Astrocyte of the cerebellum (primary cell): ENCODE measurements at regions not wholly inside any gene's neighbourhood (a gene's known extent, or its start where the extent isn't known, plus 50 kb on each side); places are given as distances from the start of the nearest gene placed in this dataset.
"Not testable (repeated sequence)": the region's sequence is repeated elsewhere in the genome, so short reads cannot be mapped to it uniquely, and the experiment has no call there.

Source experiments
- DNase-seq: peaks from one replicate; pipeline ENCODE4 v3.0.0-alpha.2; 2011; ENCODE audit warnings: low read depth
- H3K4me3 ChIP-seq: 2 replicates; pipeline ENCODE4 v1.5.1; 2011; ENCODE audit warnings: mild to moderate bottlenecking, low read depth, low read length, moderate library complexity
- in situ Hi-C: cut with HindIII; loops from 2 replicates; pipeline ENCODE4 v1.10.0; 2017; ENCODE audit warnings: low sequenced_read_pairs
- TF ChIP-seq, protein P1 (sequence below): IDR thresholded peaks from 2 replicates; pipeline ENCODE4 v1.5.1; 2012; ENCODE audit warnings: low read length, low read depth, moderate library complexity, mild to moderate bottlenecking; ENCODE audit errors: missing control alignments

DNA sequence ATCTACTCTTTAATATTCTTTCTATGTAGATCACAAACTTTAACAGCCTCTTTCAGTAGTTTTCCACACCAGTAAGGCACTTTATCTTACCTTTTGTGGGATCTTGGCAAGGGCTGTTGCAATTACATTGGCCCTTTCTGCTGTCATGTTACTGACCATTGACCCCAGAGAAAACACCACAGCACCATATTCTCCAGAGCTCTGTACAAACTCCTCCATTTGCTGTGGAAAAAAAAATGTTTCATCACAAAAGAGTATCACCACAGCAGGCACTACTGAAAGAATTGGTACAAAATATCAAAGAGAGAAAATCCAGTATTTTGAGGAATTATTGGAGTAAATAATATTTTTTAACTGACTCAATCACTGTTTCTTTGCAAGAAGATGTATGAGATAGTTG is 62.3 kb upstream of the UGT2A3 start:
- in situ Hi-C loops, DNase-seq: not testable (repeated sequence)

DNA sequence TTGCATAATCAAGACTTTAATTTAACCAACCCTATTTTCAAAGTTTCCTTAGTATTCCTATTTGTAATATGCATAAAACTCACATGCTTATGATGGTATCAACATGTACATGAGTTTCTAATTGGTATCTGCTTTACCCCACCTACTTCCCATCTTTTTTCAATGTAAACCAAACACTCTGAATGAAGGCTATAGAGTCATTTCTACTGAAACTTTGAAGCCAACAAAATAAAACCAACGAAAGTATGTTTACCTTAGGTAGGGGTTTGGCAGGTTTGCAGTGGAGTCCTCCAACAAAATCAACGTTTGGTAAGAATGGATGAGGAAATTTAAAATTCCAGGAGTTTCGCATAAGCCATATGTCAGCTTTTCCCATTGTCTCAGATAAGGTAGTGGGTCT is 66.4 kb upstream of the UGT2A3 start:
- DNase-seq, in situ Hi-C loops, H3K4me3 ChIP-seq: not testable (repeated sequence)

More for the DNA sequence above, 62.3 kb upstream of the UGT2A3 start:
- not testable (repeated sequence) for H3K4me3 ChIP-seq

DNA sequence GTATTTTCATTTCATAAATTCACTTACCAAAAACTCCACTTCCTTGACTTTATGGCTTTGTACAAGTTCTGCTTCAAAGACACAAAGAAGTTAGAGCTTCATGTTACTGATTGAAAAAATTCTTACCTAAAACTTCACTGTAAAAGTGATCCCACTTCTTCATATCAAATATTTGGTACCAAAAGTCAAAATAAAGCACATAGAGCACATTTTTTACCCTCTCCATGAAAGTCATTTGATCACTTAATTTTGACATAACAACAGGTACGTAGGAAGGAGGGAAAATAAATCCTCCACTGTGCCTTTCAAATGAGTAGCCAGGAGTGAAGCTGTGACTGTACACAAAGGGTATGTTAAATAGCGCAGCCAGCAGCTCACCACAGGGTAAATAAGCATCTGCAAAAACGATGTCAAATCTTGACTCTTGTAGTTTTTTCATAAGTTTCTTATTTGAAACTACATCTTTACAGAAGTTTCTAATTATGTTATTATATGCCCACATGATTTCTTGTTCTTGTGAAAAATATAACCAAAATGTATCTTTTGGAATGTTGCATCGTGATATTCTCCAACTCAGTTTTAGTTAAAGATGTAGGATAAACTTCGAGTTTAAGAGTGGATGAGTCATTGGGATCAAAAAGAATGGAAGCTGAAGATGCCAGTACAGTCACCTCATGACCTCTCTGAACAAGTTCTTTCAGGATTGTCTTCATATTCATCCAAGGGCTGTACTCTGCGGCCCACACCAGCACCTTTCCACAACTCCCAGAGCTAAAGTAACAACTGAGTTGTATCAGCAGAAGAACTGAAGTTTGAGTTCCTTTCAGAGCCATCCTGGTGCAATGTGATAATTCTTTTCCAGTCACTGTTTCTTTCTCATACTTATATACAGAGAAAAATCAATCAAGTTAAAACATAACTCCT is 68.2 kb upstream of the UGT2A3 start:
- in situ Hi-C loops, DNase-seq, H3K4me3 ChIP-seq: not testable (repeated sequence)

DNA sequence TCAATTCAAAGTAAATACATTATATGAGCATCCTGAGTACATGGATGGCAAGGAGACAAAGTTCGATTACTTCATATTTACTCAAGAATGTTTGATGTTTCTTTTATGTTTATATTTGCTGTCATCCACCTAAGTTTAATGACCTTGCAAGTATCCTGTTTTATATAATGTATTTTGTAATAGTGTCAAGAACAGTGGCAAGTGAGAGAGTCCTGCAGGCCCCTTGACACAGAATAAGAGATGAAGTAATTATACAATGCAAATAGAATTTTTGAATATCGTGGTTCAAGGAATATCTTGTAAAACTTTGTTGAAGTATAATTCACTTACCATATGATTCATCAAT is 68.8 kb upstream of the UGT2A3 start:
- DNase-seq, H3K4me3 ChIP-seq, in situ Hi-C loops: not testable (repeated sequence)

DNA sequence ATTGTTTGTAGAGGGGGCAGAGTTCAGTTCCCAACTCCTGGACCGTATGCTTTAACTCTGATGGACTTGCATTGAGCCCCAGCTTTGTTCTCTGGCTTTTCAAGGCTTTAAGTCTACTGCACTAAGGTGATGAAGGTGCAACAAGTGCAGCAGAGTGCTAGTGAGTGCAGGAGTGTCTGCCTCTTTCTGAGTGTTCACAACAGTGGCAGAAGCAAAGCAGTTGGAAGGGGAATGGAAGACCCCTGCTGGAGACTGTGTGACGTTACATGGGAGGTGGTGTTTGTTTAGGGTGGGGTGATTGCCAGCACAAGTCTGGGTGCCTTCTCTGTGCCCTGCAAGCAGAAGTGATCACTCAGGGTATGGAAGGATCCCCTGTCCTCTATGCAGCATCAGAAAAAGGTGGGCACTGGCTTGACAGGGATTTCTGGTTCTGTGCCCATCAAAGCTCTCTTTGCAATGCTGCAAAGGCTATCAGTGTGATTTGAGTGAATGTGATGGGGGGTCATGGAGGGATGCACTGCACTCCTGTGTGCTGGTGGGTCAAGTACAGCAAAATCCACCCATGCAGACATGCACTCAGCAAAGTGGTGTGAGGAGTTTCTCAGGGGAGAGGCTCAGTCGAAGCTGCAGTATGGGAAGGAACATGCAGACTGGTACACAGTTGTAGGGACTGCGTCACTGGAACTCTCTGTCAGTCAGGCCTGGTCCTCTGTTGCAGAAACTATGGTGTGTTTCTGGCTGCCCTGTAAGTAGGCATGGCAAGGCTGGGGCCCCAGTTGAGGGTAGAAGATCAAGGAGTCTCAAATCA is 70.9 kb upstream of the UGT2B7 start:
- TF ChIP-seq, protein P1, sequence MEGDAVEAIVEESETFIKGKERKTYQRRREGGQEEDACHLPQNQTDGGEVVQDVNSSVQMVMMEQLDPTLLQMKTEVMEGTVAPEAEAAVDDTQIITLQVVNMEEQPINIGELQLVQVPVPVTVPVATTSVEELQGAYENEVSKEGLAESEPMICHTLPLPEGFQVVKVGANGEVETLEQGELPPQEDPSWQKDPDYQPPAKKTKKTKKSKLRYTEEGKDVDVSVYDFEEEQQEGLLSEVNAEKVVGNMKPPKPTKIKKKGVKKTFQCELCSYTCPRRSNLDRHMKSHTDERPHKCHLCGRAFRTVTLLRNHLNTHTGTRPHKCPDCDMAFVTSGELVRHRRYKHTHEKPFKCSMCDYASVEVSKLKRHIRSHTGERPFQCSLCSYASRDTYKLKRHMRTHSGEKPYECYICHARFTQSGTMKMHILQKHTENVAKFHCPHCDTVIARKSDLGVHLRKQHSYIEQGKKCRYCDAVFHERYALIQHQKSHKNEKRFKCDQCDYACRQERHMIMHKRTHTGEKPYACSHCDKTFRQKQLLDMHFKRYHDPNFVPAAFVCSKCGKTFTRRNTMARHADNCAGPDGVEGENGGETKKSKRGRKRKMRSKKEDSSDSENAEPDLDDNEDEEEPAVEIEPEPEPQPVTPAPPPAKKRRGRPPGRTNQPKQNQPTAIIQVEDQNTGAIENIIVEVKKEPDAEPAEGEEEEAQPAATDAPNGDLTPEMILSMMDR = peak; percentile 39
- DNase-seq = no peak
- H3K4me3 ChIP-seq = no peak overlapping the region
- in situ Hi-C loops = no loop called here

DNA sequence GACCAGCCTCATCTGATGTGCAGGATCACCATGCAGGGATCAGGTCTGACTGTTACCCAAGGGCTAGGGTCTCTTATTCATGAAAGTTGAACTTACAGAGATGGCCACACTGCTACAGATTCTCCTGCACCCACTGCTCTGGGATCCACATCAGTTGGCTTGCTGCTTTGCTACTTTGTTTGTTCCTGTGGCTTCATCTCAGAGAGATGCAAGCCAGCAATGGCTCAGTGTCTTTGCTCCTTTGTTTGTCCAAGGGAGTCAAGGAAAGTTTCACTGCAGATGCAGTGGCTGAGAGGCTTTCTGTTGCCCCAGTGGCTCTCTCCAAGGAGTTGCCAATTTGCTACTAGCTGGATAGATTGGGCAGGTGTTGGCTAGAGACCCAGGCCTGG is 70.3 kb upstream of the UGT2B7 start:
- TF ChIP-seq, protein P1 = no peak
- in situ Hi-C loops = no loop called here
- DNase-seq = no peak
- H3K4me3 ChIP-seq = no peak overlapping the region

DNA sequence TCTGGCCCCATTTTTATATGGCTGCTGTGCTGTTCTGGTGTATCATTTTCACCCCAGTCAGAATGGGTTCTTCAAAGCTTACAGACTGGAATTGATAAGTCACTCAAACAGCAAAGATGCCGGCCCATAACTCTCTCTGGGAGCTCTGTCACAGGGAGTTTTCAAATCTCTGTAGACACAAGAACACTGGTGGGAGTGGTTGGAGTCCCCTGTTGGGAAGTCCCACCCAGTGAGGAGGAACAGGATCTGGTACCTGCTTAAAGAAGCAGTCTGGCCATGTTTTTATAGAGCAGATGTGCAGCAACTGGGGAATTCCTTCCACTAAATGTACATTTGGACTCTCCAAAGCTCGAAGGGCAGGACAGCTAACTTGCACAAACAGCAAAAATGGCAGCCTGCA is 69.3 kb upstream of the UGT2B7 start:
- no peak for DNase-seq
- no peak overlapping the region for H3K4me3 ChIP-seq
- TF ChIP-seq, protein P1 = no peak
- in situ Hi-C loops = no loop called here

DNA sequence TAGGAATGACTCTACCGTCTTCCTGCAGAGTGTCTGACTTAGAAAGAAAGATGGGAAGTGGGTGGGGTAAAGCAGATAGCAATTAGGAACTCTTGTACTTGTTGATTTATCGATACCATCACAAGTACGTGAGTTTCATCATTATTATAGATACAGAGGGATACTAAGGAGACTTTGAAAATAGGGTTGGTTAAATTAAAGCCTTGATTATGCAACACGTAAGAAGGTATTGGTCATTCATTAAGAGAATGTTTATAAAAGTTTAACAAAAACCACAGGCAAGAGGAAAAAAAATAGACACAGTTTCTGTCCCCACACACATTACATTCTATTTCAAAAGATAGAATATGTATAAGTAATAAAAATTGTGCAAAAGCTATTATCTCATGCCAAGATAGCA is 65.9 kb upstream of the UGT2B7 start:
- no peak for DNase-seq
- TF ChIP-seq, protein P1 = no peak
- in situ Hi-C loops = no loop called here
- no peak overlapping the region for H3K4me3 ChIP-seq
